Mononuclear cell (primary cell): ENCODE measurements at regions not wholly inside any gene's neighbourhood (a gene's known extent, or its start where the extent isn't known, plus 50 kb on each side); places are given as distances from the start of the nearest gene placed in this dataset.

Experiments
- H3K27me3 ChIP-seq: 2 replicates; pipeline ENCODE4 v1.6.0; 2011; ENCODE audit warnings: low read length, control low read depth; ENCODE audit not compliant: insufficient read depth
- H3K4me1 ChIP-seq: 2 replicates; pipeline ENCODE4 v1.5.1; 2011; ENCODE audit warnings: mild to moderate bottlenecking, low read length, control low read depth; ENCODE audit not compliant: insufficient read depth
- H3K4me3 ChIP-seq: 2 replicates; pipeline ENCODE4 v1.5.1; 2011; ENCODE audit warnings: mild to moderate bottlenecking, low read length, moderate library complexity
- H3K9me3 ChIP-seq: 2 replicates; pipeline ENCODE4 v1.5.1; 2011; ENCODE audit warnings: low read depth, mild to moderate bottlenecking, control low read depth, low read length

DNA sequence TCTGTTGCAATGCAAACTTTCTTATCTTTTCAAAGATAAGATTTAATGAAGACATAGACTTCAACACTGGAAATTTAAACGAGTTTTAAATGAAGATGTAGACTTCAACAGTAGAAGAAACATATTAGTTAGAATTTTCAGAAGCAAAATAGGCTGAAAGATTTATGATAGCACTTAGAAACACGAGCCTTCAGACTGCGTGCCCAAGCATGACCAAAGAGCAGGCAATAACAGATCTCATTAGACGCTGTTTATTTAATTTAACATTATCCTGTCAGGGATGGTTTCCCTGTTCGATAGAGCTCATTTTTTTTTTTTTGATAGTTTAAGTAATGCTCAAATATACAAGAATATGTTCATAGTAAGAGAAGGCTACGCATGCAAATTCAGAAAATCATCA lies 604.7 kb upstream of the SOX9 start:
- Histone ChIP-seq H3K4me1 (no peaks in the 10 kb centered on the region), H3K4me3 (no peak overlapping the region), H3K9me3 (no peaks in the 10 kb centered on the region), H3K27me3 (no peaks in the 10 kb centered on the region)

DNA sequence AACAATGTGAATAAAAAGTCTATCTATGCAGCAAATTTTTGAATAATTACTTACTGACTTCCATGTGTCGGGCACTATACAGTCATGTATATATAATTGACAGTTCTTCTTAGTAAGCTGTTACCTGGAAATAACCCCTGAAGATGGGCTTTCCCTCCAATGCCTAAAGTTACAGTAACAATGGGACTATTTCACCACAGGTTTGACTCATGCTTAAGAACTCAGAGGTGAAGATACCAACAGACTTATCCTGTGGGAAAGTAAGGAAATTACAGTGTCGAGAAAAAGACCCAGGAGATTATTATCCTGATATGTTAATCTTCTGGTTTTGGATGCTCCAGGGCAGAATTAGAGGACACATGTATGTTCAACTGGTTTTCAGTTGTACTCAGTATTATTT lies 601.5 kb upstream of the SOX9 start:
- Histone ChIP-seq H3K9me3 (no peaks in the 10 kb centered on the region), H3K27me3 (no peaks in the 10 kb centered on the region), H3K4me1 (no peaks in the 10 kb centered on the region), H3K4me3 (no peak overlapping the region)

DNA sequence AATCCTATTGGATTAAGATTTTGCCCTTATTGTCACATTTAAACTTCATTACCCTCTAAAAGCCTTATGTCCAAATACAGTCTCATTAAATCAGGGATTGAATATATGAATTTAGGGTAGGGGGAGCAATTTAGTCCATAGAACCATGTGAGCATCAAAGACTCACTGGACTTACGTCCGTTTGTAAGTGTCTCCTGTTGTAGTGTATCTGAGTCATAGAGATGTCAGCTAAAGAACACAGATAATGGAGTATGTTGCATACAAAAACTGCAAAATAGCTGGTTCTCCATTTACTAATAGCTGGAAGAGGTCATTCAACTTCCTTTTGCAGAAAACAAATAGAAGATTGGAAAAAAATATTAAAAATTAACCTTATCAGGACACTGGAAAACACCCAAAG lies 599.1 kb upstream of the SOX9 start:
- Histone ChIP-seq H3K4me1 (no peaks in the 10 kb centered on the region), H3K9me3 (no peaks in the 10 kb centered on the region), H3K4me3 (no peak overlapping the region), H3K27me3 (no peaks in the 10 kb centered on the region)

DNA sequence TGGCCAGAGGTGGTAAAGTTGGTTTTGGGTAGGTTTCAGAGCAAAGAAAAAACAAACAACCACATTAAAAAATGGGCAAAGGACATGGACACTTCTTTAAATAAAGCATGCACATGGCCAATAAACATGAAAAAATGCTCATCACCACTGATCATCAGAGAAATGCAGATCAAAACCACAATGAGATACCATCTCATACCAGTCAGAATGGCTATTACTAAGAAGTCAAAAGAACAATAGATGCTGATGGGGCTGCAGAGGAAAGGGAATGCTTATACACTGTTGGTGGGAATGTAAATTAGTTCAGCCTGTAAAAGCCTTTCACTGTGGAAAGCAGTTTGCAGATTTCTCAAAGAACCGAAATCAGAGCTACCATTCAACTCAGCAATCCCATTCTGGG lies 598.4 kb upstream of the SOX9 start:
- Histone ChIP-seq H3K9me3 (no peaks in the 10 kb centered on the region), H3K4me3 (no peak overlapping the region), H3K27me3 (no peaks in the 10 kb centered on the region), H3K4me1 (no peaks in the 10 kb centered on the region)

DNA sequence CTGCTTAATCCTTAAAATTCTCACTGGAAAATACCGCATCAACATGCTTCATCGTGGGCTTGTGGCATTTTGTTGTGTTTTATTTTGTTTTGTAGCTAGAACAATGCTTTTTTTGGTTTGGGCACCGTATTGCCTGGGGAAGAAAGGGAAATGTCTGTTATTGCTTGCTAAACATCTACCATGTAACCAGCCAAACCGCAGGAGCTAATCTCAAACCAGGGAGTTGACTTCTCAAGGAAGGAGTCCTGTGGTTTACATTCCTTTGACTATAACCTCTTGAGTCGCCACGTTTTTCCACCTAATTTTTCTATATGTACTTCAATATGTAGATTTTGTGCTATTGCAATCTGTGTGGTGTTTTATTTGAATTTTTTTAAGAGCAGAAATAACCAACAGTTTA lies 593.5 kb upstream of the SOX9 start:
- Histone ChIP-seq H3K27me3 (no peaks in the 10 kb centered on the region), H3K4me3 (no peak overlapping the region), H3K4me1 (no peaks in the 10 kb centered on the region), H3K9me3 (no peaks in the 10 kb centered on the region)

DNA sequence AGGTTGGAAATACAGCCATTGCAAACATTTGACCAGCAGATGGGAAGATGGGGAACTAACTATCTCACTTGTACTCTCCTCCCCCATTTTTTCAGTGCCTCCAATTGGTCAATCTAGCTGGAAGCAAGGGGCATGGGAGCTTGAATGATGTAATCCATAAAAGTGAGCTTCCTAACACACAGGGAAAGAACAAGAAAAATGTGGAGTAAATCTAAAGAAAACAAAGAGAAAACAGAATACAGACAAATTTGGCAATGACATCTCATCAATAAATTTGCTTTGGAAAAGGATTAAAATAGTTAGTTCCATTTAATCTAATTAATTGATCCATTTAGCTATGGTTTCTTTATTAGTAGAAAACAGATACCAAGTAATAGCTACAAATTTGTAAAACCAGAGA lies 592.6 kb upstream of the SOX9 start:
- no peaks in the 10 kb centered on the region for H3K4me1 ChIP-seq
- H3K27me3 ChIP-seq = no peaks in the 10 kb centered on the region
- H3K4me3 ChIP-seq = no peak overlapping the region
- H3K9me3 ChIP-seq = no peaks in the 10 kb centered on the region

DNA sequence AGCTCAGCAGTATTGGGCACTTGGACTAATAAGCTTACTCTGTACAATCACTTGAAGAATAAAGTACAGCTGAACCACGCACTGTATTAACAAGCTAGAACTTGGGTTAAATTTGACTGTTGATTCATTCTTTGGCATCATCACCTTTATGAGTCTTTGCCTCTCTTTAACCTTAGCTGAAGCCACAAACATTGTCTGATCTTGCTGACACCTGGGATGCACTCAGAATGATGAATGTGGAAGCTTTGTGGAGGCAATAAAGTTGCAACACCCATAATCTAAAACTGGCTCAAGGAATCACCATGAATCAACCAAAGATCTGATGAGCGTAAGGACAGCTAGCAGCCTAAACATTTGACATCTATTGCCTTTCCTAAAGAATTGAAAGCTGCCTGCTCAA lies 590.6 kb upstream of the SOX9 start:
- H3K4me1 ChIP-seq = no peaks in the 10 kb centered on the region
- no peaks in the 10 kb centered on the region for H3K9me3 ChIP-seq
- no peaks in the 10 kb centered on the region for H3K27me3 ChIP-seq
- no peak overlapping the region for H3K4me3 ChIP-seq

DNA sequence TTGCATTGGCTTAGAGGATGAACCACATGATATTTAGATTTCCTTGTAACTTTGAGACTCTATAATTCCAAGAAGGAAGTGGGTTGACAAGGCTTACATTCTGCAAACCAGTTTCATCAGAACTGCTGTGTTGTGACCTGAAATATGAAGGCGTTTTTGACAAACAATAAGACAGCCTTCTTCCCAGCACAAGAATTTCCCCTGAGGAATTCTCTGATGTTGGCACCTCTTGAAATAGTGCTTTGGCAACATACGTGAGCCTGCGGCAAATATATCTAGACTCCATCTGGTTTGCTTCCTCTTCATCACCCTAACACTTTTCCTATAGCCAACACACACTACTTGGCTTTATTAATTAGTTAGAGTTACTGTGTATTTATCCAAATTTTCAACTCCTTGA lies 585.5 kb upstream of the SOX9 start:
- Histone ChIP-seq H3K9me3 (no peaks in the 10 kb centered on the region), H3K27me3 (no peaks in the 10 kb centered on the region), H3K4me3 (no peak overlapping the region), H3K4me1 (no peaks in the 10 kb centered on the region)

DNA sequence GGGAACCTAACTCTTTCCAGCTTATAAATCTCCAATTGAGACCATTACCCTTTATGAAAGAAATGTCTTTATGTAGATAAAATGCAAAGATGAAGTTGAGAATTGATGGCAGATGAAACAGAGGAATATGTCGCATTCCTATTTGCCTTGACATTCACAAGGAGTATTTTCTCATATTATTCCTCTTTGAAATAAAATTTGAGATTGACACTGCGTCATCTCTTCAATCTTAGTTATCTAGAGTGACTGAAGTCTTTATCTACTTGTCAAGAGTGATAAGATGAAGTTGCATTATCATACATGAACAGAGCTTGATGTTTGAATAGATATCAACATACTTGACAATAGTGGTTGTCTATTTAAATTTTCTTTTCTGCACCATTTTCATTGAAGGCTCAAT lies 574.4 kb upstream of the SOX9 start:
- H3K4me1 ChIP-seq = no peaks in the 10 kb centered on the region
- no peaks in the 10 kb centered on the region for H3K9me3 ChIP-seq
- no peak overlapping the region for H3K4me3 ChIP-seq
- no peaks in the 10 kb centered on the region for H3K27me3 ChIP-seq

DNA sequence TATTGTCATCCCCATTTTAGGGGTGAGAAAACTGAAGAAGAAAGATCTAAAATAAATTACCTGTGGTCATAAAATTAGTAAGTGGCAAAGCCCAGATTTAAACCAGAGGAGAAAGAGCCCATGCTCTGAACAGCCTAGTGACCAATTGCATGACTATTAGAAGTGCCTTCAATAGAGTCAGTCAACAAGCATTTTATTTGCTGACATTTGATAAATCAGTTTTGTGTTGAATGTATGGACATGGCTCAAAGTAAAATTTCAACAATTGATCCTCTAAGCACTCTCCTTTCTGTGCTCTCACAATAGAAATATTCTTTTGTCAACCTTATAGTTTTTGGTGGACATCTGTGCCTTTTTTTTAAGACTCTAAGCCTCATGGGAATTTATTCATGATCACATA lies 572.9 kb upstream of the SOX9 start:
- Histone ChIP-seq H3K4me3 (no peak overlapping the region), H3K27me3 (no peaks in the 10 kb centered on the region), H3K4me1 (no peaks in the 10 kb centered on the region), H3K9me3 (no peaks in the 10 kb centered on the region)

DNA sequence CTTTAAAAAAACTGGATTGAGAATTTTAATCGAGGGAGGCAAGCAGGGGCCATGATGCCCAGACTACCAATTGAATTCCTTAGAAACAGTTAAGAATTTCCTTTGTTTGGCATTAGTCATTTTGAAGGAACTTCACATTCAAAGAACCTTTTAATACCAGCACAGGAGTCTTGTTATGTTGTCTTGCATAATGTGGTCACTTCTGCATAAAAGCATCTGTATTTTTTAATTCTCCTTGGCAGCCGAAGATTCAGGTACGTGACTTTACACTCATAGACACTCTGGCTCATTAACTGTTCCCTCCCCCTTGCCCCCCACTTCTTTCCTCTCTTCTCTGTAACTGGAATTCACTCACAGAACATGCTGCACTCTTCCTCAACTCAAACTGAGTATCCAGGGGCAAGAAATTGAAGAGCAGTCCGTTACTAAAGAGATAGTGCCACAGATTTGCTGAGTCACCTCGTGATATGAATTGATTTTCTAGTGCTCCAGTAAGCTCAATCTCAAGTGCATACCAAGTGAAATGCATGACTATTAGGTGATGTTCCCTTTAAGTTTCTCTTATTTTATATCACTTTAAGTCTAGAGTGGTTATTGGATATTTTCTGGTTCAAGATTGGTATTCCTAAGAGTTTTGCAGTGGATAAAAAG lies 572.2 kb upstream of the SOX9 start:
- H3K27me3 ChIP-seq = no peaks in the 10 kb centered on the region
- no peaks in the 10 kb centered on the region for H3K4me1 ChIP-seq

DNA sequence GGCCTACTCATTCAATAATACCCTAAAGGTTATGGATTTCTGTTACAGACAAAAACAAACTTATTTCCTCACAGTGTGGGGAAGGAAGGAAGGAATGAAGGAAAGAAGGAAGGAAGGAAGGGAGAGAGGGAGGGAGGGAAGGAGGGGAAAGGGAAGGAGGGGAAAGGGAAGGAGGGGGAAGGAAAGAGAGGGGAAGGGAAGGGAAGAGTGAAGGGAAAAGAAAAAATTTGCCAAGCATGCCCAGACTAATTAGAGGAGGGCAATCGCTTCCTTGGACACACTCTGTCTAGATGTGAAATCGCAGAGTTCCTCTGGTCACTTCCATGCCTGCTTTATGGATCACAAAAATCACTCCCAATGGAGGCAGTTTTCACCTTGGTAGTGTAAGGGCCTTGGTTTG lies 570.1 kb upstream of the SOX9 start:
- Histone ChIP-seq H3K4me3 (no peak overlapping the region), H3K4me1 (no peaks in the 10 kb centered on the region), H3K27me3 (no peaks in the 10 kb centered on the region), H3K9me3 (no peaks in the 10 kb centered on the region)

More for the DNA sequence above, 572.2 kb upstream of the SOX9 start:
- Histone ChIP-seq H3K9me3 (no peaks in the 10 kb centered on the region), H3K4me3 (no peak overlapping the region)

DNA sequence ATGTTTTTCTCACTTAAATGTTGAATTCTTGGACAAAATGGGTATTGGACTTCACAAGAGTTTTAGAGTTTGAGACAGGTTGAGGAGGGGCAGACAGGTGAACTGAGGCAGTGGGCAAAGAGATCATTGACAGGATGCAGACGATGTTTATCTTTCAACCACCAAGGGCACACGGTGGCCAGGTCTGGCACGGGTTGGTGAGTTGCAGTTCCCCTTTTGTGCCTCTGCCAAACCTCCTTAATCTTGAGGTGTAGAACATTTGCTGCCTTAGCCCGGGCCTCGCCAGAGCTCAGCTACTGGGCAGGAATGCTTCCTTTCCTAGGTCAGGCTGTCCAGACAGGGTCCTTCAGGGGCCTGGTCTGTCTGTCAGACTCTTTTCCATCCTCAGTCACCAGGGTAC lies 567.4 kb upstream of the SOX9 start:
- no peaks in the 10 kb centered on the region for H3K4me1 ChIP-seq
- H3K27me3 ChIP-seq = no peaks in the 10 kb centered on the region
- no peaks in the 10 kb centered on the region for H3K9me3 ChIP-seq
- no peak overlapping the region for H3K4me3 ChIP-seq

DNA sequence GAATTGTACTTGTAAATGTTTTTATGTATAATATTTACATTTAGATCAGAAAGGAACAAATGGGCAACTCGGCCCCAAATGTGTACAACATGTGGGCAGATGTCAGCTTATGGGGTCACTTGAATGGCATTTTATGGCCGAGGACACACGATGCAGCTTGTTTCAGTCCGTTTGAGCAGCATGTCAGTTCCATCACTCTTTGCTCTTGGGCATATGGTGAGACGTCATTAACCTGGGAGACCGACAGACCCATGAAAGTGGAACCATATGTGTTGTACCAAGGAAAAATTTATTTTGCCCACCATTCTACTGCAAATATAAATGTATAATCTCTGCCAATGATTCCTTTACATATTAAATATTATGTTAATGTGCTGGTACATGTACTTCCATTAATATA lies 561.9 kb upstream of the SOX9 start:
- Histone ChIP-seq H3K4me3 (no peak overlapping the region), H3K4me1 (no peaks in the 10 kb centered on the region), H3K27me3 (no peaks in the 10 kb centered on the region), H3K9me3 (no peaks in the 10 kb centered on the region)

DNA sequence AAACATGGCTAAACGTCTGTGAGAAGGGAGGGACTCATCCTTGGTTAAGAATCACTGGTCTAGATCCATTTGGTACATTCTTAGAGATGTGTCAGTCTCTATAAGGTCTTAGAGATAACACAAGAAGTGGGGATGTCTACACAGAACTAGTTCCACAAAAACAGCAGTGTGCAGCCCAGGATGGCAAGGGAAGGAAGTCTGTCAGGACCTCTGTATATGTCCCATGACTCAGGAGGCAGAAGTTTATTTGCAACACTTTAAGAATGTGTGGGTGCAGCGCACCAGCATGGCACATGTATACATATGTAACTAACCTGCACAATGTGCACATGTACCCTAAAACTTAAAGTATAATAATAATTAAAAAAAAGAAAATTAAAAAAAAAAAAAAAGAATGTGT lies 548.5 kb upstream of the SOX9 start:
- H3K4me3 ChIP-seq = no peak overlapping the region
- no peaks in the 10 kb centered on the region for H3K4me1 ChIP-seq
- no peaks in the 10 kb centered on the region for H3K27me3 ChIP-seq
- no peaks in the 10 kb centered on the region for H3K9me3 ChIP-seq

DNA sequence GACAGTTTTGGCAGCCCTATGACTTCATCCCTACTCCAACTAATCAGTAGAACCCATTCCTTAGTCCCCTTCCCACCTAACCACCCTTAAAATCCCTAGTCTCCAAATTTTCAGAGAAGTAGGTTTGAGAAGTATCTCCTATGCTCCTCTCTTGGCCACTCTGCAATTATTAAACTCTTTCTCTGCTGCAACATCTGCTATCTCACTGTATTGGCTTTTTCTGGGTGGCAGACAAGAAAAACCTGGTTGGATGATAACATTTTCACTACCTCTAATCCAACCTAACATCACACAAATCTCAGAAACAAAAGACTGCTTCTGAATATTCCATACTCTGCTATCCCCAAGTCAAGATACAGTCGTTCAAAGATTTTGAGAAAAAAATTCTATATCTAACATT lies 542.4 kb upstream of the SOX9 start:
- Histone ChIP-seq H3K9me3 (no peaks in the 10 kb centered on the region), H3K4me1 (no peaks in the 10 kb centered on the region), H3K4me3 (no peak overlapping the region), H3K27me3 (no peaks in the 10 kb centered on the region)

DNA sequence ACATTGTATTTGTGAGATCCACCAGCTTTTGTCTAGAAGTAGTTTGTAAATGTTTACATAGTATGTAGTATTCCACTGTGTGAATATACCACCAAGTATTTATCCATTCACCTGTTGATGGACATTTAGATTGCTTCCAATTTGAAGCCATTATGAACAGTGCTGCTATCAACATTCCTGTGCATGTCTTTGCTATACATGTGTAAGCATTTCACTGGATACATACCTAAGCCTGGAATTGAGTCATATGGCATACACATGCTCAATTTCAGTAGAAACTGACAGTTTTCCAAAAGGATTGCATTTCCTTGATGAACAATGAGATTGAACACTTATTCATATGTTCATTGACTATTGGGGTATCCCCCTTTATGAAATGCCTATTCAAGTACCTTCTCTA lies 540.6 kb upstream of the SOX9 start:
- Histone ChIP-seq H3K9me3 (no peaks in the 10 kb centered on the region), H3K27me3 (no peaks in the 10 kb centered on the region), H3K4me3 (no peak overlapping the region), H3K4me1 (no peaks in the 10 kb centered on the region)
